Type B pancreatic cell (in vitro differentiated cells): ENCODE measurements at regions not wholly inside any gene's neighbourhood (a gene's known extent, or its start where the extent isn't known, plus 50 kb on each side); places are given as distances from the start of the nearest gene placed in this dataset.

Experiments
- DNase-seq: peaks from one replicate; pipeline ENCODE4 v3.0.0; 2021; ENCODE audit warnings: mixed read lengths; ENCODE audit not compliant: unreplicated experiment; ENCODE audit errors: extremely low spot score
- H3K27ac Mint-ChIP-seq: 2 replicates; pipeline ENCODE4 v1.8.0; 2021; ENCODE audit warnings: mild to moderate bottlenecking, mixed read lengths
- H3K27me3 Mint-ChIP-seq: 2 replicates; pipeline ENCODE4 v1.8.0; 2021; ENCODE audit warnings: mixed read lengths
- H3K36me3 Mint-ChIP-seq: 2 replicates; pipeline ENCODE4 v1.8.0; 2021; ENCODE audit warnings: mixed read lengths
- H3K4me1 Mint-ChIP-seq: one replicate; pipeline ENCODE4 v1.8.0; 2021; ENCODE audit warnings: mixed read lengths; ENCODE audit not compliant: unreplicated experiment
- H3K4me3 Mint-ChIP-seq: 2 replicates; pipeline ENCODE4 v1.8.0; 2021; ENCODE audit warnings: mild to moderate bottlenecking, mixed read lengths
- H3K9me3 Mint-ChIP-seq: 2 replicates; pipeline ENCODE4 v1.8.0; 2021; ENCODE audit warnings: mixed read lengths
- CTCF ChIP-seq: fragments of 200-600 bp; sonication (generic); conservative IDR thresholded peaks from 2 replicates; pipeline ENCODE4 v1.5.0; 2021; ENCODE audit warnings: antibody characterized with exemption, mild to moderate bottlenecking

- Mint-ChIP-seq H3K4me1 (peaks cover 14% of the 10 kb centered on the region), H3K36me3 (no peaks in the 10 kb centered on the region), H3K27ac (no peak overlapping the region), H3K9me3 (peaks cover 16% of the 10 kb centered on the region), H3K27me3 (no peaks in the 10 kb centered on the region), H3K4me3 (no peak overlapping the region)
- DNase-seq, result no peak
- no peak for TF ChIP-seq CTCF
Observed at GRCh38 chr2:142308744-142309143, 177.9 kb upstream of the LRP1B start.

- no peak overlapping the region for H3K27ac Mint-ChIP-seq
- no peaks in the 10 kb centered on the region for H3K27me3 Mint-ChIP-seq
- no peaks in the 10 kb centered on the region for H3K36me3 Mint-ChIP-seq
- H3K9me3 Mint-ChIP-seq, result peaks cover 16% of the 10 kb centered on the region
- peaks cover 14% of the 10 kb centered on the region for H3K4me1 Mint-ChIP-seq
- TF ChIP-seq CTCF, result no peak
- H3K4me3 Mint-ChIP-seq, result no peak overlapping the region
- no peak for DNase-seq
Observed at GRCh38 chr2:142307616-142308115, 176.8 kb upstream of the LRP1B start.

- Mint-ChIP-seq H3K4me1 (peaks cover 14% of the 10 kb centered on the region), H3K27ac (no peak overlapping the region), H3K36me3 (no peaks in the 10 kb centered on the region), H3K27me3 (no peaks in the 10 kb centered on the region), H3K9me3 (peaks cover 16% of the 10 kb centered on the region), H3K4me3 (no peak overlapping the region)
- DNase-seq, result no peak
- TF ChIP-seq CTCF, result no peak
Observed at GRCh38 chr2:142307086-142307485, 176.3 kb upstream of the LRP1B start.

- no peak for TF ChIP-seq CTCF
- Mint-ChIP-seq H3K27me3 (no peaks in the 10 kb centered on the region), H3K9me3 (peaks cover 10% of the 10 kb centered on the region), H3K36me3 (no peaks in the 10 kb centered on the region), H3K4me3 (no peak overlapping the region), H3K4me1 (peaks cover 14% of the 10 kb centered on the region), H3K27ac (no peak overlapping the region)
- no peak for DNase-seq
Observed at GRCh38 chr2:142306131-142306530, 175.3 kb upstream of the LRP1B start.

GRCh38 chr2:142300517-142300916 lies 169.7 kb upstream of the LRP1B start:
- no peak overlapping the region for H3K27ac Mint-ChIP-seq
- no peak for DNase-seq
- H3K4me1 Mint-ChIP-seq, result no peaks in the 10 kb centered on the region
- H3K4me3 Mint-ChIP-seq, result no peak overlapping the region
- no peaks in the 10 kb centered on the region for H3K27me3 Mint-ChIP-seq
- H3K36me3 Mint-ChIP-seq, result no peaks in the 10 kb centered on the region
- H3K9me3 Mint-ChIP-seq, result no peaks in the 10 kb centered on the region
- TF ChIP-seq CTCF, result no peak

GRCh38 chr2:142299021-142299420 lies 168.2 kb upstream of the LRP1B start:
- H3K36me3 Mint-ChIP-seq, result no peaks in the 10 kb centered on the region
- no peaks in the 10 kb centered on the region for H3K9me3 Mint-ChIP-seq
- H3K4me3 Mint-ChIP-seq, result no peak overlapping the region
- H3K4me1 Mint-ChIP-seq, result no peaks in the 10 kb centered on the region
- no peak overlapping the region for H3K27ac Mint-ChIP-seq
- no peak for DNase-seq
- TF ChIP-seq CTCF, result no peak
- no peaks in the 10 kb centered on the region for H3K27me3 Mint-ChIP-seq
